Stimulated activated CD8-positive, alpha-beta memory T cell treated with anti-CD3 and anti-CD28 coated beads, Interleukin-7, amount 100 ng/mL, for 4 hours (primary cell): ENCODE measurements at regions not wholly inside any gene's neighbourhood (a gene's known extent, or its start where the extent isn't known, plus 50 kb on each side); places are given as distances from the start of the nearest gene placed in this dataset.

ENCODE experiments used
- DNase-seq, 2 donors: peaks; one replicate each; pipeline ENCODE4 v3.0.0-alpha.2; 2020; ENCODE audit warnings: low read depth in 2 of 2

DNA sequence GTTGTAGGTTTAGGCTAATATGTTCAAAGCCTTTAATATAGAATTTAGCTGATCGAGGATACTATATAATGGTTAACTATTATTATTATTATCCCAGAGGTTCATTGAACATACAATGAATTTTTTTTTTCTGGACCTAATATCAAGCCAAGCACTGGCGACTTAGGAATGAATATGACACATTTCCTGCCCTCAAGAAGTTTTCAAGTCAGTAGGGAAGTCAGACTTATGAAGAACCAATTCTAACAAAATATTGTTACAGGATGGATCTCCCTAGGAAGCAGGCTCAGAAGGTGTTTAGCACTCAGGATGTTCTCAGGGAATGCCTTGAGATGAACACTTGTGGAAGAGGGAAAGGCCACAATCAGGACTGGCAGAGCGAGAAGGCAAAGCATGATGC lies 211.8 kb upstream of the FGGY start:
- no peak for DNase-seq

DNA sequence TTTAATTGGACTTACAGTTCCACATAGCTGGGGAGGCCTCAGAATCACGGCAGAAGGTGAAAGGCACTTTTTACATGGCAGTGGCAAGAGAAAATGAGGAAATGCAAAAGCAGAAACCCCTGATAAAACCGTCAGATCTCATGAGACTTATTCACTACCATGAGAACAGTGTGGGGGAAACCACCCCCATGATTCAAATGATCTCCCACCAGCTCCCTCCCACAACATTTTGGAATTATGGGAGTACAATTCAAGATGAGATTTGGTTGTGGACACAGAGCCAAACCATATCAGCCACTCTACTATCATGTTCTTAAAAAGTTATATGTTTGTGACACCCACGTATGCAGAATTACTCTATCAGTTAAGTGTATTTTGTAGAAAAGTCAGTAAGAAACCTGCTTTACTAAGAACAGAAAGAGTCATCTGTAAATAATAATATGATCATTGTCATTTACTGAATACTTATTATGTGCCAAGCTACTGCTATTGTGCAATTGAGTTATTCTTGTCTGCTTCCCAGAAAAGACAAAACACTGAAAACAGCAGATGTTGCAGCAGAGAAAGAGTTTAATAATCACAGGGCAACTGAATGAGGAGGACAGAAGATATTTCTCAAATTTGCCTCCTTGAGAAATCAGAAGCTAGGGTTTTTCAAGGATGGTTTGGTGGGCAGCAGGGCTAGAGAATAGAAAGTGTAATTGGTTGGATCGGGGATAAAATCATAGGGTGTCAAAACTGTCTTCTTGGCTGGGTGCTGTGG lies 207.7 kb upstream of the FGGY start:
- no peak for DNase-seq

DNA sequence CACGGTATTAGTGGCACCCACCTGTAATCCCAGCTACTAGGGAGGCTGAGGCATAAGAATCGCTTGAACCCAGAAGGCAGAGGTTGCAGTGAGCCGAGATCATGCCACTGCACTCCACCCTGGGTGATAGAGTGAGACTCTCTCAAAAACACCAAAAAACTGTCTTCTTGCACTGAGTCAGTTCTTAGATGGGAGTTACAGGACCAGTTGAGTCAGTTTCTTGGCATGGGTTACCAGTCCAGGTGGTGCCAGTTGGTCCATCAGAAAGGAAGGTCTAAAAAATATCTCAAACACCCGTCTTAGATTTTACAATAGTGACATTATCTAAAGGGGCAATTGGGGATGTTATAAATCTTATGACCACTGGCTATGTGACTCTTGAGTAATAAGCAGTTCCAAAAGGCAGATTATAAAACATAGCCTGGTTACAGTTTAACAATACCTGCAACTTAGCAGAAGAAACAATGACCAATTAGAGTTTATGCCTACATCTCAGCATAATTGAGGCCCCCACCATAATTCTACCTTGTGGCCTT lies 206.9 kb upstream of the FGGY start:
- DNase-seq, result no peak

DNA sequence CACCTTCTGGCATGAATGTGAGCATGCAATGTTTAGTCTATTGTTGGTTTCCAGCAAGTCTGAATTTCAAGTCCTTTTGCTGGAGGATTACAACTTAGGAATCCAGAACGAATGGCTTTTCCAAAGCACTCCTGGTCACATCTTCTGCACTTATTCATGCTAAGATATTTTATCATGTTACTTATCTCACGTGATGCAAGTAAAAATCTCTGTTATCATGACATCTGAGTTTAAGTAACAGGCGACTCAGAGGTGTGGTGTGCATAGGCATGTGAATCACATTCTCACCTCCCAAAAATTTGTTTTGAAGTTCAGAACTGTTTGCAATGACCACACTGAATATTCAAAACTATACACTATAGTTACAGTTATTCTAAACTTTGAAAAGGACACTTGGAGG lies 204.8 kb upstream of the FGGY start:
- DNase-seq, result no peak

DNA sequence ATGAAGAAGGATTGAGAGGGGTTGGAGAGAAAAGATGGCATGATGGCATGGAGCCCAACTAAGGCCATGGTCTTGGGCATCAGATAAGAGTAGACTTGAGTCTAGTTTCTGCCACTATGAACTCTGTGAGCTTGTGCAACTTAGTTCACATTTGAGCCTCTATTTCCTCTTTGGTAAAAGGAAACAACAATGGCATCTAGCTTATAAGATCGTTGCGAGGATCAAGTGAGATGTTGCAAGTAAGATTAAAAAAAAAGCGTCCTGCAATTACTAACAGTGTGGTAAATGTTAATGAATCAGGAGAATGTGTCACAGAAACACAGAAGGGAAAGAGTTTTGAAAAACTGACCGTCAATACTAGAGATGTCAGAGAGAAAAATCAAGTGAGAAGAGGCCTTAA lies 202.9 kb upstream of the FGGY start:
- DNase-seq, result no peak

DNA sequence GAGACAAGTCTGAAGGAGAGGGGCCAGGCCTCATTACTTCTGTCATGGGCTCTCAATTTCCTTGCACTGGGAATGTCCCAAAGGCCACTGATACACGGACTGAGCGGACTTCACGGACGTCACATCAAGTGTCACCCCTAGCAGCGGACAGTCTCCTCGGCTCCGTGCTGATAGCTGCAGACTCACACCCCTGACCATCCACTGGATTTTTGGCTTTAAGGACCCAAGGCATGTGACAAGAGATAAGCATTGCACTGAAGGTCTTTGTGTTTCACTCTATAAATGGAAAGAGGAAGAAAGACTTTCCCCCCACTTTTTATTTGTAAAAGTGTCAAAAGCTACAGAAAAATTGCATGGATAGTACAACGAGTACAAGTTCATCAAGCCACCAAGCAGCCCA lies 200.4 kb upstream of the FGGY start:
- DNase-seq, result no peak

DNA sequence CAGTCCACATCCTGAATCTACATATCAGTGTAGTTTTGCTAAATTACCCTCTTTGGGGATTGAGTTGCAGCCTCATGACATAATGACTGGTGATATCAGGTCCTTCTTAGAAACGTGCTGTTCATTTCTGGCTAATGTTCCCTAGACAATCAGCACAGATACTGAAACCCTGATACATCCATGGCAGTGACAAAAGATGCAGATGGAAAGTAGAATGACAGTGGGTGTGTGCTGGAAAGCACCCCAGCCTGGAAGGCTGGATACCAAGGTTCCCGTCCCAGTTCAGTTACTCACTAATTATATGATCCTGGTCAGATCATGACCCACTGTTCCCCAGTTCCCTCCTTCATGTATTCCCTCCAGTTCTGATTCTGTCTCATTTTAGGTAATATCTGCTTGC lies 198.2 kb upstream of the FGGY start:
- no peak for DNase-seq

DNA sequence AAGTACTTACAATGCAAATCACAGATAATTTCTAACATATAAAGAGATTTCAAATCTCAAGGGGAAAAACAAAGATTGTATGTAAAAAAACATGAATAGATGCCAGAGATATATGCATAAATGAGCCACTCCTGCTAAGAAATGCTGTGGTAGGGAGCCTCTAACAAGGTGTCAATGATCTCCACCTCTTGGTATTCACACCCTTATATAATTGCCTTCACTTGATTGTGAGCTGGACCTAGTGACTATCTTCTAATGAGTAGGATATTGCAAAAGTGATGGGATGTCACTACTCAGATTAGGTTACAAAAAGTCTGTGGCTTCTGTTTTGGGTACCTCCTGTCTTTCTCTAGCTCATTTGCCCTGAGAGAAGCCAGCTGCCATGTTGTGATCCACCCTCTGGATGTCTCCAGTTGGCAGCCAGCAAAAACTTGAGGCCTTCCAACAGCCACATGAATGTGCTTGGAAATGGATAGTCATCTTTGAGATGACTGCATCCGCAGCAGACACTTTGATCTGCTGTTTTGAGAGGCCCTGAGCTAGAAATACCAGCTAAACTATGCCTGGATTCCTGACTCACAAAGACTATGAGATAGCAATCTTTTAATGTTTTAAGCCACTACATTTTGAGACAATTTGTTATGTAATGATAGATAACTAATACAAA lies 196.1 kb upstream of the FGGY start:
- DNase-seq, result no peak

DNA sequence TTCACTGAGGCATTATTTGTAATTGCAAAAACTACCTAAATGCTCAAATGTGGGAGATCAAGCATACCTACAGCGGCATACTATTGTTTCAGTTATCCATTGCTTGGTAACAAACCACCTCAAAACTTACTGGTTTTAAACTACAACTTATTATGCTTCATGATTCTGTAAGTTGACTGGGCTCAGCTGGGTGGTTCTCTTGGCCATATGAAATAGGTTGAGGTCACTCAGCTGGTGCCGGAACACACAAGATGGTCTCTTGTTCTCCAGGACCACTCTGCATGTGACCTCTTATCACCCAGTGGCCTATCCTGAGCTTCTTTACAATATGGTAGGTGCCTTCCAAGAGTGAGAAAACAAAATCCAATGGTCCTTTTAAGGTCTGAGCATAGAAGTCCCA lies 195.4 kb upstream of the FGGY start:
- DNase-seq, result no peak

DNA sequence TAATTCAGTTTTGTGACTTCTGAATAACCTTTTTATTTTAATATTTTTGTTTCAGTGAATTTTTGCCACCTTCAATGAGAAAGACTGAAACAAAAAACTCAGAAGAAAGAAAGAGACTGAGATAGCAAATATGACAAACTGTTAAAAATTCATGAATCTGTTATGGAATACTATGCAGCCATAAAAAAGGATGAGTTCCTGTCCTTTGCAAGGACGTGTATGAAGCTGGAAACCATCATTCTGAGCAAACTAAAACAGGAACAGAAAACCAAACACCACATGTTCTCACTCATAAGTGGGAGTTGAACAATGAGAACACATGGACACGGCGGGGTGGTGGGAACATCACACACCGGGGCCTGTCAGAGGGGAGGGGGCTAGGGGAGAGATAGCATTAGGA lies 193.4 kb upstream of the FGGY start:
- DNase-seq, result no peak

DNA sequence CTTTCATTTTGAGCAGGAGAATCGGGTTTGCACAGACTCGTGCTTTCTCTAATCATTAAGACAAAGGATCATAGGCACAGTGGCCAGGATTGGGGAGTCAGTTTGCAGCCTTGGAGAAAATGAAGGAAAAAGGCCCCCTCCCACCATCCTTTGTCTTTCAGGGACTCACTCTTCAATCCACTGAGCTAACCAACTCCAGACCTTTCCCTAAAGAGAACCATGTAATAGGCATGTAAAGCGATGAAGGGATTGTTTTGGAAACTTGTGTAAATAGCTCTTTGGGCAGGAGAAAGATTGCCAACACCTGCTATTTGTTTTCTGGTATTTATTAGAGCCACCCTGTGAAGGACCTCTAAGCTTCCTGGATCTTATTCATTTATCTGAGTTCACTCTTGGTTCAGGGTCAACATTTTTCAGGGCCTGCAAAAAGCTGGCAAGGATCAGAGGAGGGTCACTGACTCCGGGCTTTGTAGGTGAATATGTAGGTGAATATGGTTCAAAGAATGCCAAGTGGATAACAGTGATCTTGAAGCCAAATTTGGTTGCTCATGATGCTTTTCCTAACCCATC lies 192.6 kb upstream of the FGGY start:
- no peak for DNase-seq

DNA sequence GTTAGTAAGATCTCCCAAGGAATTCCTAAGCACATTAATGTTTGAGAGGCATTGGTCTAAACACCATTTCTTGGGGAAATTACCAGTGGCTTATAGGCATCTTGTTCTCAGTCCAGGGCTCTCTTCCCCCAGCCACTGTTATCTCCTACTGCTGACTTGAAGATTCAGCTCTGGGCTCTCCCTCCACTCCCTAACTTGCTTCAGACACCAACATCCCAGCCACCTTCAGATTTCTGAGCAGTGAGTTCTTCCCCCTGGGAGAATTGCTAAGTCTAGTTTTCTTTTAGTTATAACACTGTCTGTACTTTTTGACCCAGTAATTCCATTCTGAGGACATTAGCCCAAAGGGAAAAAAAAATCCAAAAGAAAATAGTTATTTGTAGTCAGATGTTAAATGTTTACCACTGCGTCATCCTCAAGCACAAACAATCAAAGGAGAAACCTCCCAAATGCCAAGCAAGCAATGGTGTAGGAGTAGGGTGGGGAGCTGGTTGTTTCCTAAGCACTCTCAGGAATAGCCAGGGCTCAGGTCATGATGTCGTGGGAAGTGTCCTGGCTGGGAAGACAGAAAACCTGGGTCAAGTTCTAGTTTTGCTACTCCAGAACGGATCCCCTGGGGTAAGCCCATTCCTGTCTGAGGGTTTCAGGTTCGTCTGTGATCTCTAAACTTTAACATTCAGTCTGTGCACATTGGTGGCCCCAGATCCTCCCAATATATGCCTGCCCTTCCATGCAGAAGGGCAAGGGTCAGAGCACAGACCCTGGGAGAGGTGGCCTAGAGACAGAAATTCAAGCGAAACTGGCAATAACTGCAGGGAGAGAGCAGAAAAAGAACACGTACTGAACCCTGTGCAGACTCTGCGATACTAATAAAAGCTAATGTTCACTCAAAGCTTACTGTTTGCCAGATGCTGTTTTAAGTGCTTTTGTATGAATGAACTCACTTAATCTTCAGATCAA lies 191.1 kb upstream of the FGGY start:
- DNase-seq, result no peak

DNA sequence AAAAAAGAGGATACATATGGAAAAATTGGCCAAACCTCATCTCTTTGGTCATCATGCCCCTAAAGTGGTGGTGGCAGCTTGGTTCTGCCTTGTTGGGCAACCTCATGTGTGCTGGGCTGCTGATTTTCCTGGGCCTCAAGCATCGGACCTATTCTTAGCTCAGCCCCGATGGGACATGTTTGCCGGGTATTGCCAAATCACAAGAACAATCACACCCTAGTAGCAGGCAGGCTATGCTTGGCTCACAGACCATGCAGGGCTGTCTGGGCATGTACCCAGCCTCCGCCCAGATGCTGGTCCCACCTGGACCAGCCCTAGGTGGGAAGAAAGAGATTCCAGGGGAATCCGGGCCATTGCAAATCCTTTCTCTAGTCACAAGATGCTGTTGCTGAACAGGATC lies 189.4 kb upstream of the FGGY start:
- DNase-seq, result no peak

DNA sequence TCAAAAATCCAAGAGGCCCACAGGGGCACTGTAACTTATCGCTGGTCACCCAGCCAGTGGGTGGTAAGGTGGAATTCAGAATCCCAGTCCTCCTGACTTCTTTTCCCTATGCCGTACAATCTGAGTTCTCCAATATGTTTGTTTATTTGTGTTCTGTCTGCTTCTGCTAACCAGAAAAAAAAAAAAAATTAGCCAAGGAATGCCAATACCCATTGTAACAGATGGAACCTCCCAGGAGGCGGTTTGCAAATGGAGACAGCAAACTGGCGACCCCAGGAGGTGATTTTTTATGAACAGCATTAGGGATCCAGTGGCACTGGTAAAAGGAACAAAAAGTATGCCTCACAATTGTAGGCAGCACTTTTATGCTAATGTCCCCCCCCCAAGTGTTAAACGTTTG lies 189.0 kb upstream of the FGGY start:
- no peak for DNase-seq

DNA sequence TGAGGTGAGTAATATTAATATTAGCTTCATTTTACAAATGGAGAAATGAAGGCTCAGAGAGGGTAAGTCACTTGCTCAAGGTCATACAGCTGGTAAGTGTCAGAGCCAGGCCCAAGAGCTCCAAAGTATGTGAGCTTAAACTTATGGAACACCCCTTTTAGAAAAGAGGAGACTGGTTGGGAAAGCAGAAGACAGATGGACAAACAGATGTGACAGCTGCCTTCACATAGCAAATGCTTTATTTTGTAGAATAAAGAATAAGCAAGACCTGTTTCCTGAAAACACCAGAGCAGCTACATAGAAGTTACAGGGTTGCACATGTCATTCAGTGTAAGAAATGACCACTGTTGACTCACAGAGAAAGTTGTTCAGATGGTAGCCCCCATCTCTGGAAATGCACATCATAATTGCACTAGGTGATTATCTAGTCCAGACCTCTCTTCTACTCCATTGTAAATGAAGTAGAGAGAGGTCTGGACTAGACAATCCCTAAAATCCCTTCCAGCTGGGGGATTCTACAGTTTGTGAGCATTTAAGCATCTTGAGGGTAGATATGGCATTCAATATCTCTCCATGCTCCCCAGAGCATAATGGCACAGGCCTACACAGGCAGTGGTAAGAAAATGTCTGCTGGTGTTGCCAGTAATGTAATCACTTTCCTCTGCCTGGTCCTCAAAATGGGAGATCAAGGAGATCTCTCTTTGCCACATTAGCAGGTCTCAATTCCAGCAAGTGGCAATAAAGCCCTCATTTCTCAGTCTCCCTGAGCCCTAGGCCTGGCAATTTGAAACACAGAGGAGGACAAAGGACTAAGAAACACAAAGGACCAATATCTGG lies 188.2 kb upstream of the FGGY start:
- no peak for DNase-seq

DNA sequence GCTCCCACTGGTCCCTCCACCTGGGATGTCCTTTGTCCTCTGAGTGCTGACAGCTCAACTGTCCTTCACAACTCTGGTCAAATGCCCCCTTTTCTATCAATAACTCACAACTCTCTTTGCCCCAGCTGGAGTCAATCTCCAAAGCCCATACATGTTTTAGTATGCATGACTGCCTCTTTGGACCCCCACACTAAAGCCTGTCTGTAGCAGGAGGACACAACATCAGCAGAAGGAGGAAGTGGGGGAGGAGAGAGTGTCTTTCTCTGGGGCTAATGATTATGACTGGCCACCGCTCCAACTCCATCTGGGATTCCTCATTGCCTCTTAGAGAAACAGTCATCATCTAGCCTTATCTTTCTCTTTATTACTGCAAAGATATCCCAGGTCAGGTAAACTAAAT lies 186.6 kb upstream of the FGGY start:
- no peak for DNase-seq

DNA sequence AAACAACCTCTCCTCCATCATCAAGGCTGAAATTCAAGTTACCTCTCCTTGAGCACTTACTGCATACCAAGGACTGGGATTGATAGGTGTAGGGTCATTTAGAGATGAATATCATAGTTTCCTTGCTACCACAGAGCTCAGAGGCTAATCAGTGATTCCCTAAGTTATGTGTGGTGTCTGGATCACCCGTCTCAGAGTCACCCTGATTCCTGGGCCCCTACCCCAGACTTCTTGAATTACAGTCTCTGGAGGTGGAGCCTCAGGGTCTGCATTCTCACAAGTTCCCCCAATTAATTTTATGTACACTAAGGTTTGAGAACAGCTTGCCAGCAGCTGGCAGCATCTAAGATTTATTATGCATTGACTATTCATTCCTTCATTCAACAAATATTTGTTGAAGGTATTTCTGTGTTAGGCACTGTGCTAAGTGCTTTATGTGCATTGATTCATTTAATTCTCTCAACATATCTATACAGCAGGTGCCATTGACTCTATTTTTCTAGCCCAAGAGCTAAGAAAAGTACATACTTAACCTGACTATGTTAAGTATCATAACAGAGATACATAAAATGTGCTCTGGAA lies 182.9 kb upstream of the FGGY start:
- DNase-seq, result no peak

DNA sequence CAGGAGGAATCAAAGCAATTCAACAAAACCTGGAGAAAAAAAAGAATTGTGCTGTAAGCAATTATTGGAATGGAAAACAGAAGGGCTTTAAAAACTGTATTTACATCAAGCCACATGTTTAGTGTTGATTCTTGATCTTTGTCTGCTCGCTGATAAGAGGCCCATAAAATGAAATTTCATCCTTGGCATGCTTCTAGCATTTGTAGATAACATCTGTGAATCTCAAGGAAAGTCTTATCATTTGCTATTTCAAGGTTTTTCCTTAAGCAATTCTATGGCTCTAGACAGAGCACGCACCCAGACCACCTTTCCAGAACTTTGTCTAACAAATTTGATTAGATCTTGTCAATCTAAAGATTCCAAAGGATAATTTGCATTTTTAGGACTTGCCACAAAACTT lies 181.0 kb upstream of the FGGY start:
- DNase-seq, result no peak

DNA sequence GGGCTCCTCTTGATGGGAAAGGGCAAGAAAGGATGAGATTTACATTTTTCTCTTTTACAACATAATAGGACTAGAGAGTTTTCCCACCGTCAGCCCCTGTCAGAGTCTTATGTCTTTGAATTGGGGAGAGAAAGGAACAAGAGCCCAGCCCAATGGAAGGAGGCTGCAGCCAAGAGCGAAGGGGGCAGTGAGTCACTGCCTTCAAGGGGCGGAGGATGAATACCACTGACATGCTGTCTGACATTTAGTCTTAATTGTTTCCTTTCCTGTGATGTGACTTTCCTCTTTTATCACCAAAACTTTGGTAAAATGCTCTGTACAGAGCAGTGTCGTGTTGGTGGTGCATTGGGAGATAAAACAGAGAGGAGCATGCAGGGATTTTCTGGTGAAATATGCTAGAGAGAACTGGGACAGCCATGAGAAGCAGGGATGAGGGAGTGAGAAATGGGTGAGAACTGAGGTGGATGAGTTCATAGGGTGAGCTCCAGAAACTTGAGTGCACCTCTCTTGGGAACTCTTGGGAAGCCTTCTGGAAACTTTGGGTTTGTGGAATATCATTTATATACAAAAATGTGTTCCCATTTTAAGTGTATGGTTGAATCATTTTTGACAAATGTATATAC lies 179.9 kb upstream of the FGGY start:
- DNase-seq, result peak in 1 of 2 donors; percentile 5

DNA sequence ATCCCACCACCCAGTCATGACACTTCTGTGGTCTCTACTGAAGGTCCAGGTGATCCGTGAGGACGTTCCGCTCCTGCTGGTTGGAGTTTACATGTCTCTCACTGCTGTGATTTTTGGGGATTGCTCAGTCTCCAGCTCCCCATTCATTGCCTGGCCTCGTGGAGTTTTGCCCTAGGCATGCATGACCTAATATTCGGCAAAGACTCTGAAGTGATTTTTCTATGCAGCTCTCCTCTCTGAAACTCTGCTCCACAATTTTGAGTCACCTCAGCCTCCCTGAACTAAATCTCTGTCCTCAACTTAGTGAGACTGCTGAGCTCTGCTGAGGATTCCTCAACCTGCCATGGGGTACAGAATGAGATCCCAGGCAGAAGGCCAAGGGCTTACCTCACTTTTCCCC lies 174.4 kb upstream of the FGGY start:
- no peak for DNase-seq
